ENCODE measurements at regions not wholly inside any gene's neighbourhood (a gene's known extent, or its start where the extent isn't known, plus 50 kb on each side); places are given as distances from the start of the nearest gene placed in this dataset.

GRCh38 chr13:23953860-23954512, 56.7 kb upstream of the C1QTNF9B start:
- no peaks in the 10 kb centered on the region for H3K36me3 Mint-ChIP-seq
- no peak overlapping the region for H3K4me3 Mint-ChIP-seq
- no peaks in the 10 kb centered on the region for H3K9me3 Mint-ChIP-seq
- H3K27me3 Mint-ChIP-seq (ENCODE audit: low read depth) = peaks cover 10% of the 10 kb centered on the region
- no peak overlapping the region for H3K27ac Mint-ChIP-seq
- no peak for DNase-seq (ENCODE audit: low spot score in 2 of 2, unreplicated experiment in 2 of 2)
- peaks cover 16% of the 10 kb centered on the region for H3K4me1 Mint-ChIP-seq
- no peak for TF ChIP-seq CTCF (IDR thresholded peaks at IDR 0.05; ENCODE audit: unreplicated experiment)

- no peaks in the 10 kb centered on the region for H3K9me3 Mint-ChIP-seq
- DNase-seq (ENCODE audit: low spot score in 2 of 2, unreplicated experiment in 2 of 2) = no peak
- no peak overlapping the region for H3K4me3 Mint-ChIP-seq
- no peak overlapping the region for H3K27ac Mint-ChIP-seq
- peaks cover 10% of the 10 kb centered on the region for H3K27me3 Mint-ChIP-seq (ENCODE audit: low read depth)
- H3K4me1 Mint-ChIP-seq = peaks cover 22% of the 10 kb centered on the region
- no peaks in the 10 kb centered on the region for H3K36me3 Mint-ChIP-seq
- no peak for TF ChIP-seq CTCF (IDR thresholded peaks at IDR 0.05; ENCODE audit: unreplicated experiment)
Observed at GRCh38 chr13:23955064-23955463, 57.8 kb upstream of the C1QTNF9B start.

- no peak for TF ChIP-seq CTCF (IDR thresholded peaks at IDR 0.05; ENCODE audit: unreplicated experiment)
- Mint-ChIP-seq H3K4me3 (no peak overlapping the region), H3K27me3 (ENCODE audit: low read depth) (peaks cover 10% of the 10 kb centered on the region), H3K4me1 (peaks cover 25% of the 10 kb centered on the region), H3K9me3 (no peaks in the 10 kb centered on the region), H3K27ac (no peak overlapping the region), H3K36me3 (no peaks in the 10 kb centered on the region)
- DNase-seq (ENCODE audit: low spot score in 2 of 2, unreplicated experiment in 2 of 2) = no peak
Observed at GRCh38 chr13:23956106-23956505, 58.8 kb upstream of the C1QTNF9B start.

- no peak overlapping the region for H3K4me3 Mint-ChIP-seq
- H3K27me3 Mint-ChIP-seq (ENCODE audit: low read depth) = peaks cover 10% of the 10 kb centered on the region
- H3K36me3 Mint-ChIP-seq = no peaks in the 10 kb centered on the region
- TF ChIP-seq CTCF (IDR thresholded peaks at IDR 0.05; ENCODE audit: unreplicated experiment) = no peak
- H3K4me1 Mint-ChIP-seq = peaks cover 25% of the 10 kb centered on the region
- H3K9me3 Mint-ChIP-seq = no peaks in the 10 kb centered on the region
- no peak for DNase-seq (ENCODE audit: low spot score in 2 of 2, unreplicated experiment in 2 of 2)
- H3K27ac Mint-ChIP-seq = no peak overlapping the region
Observed at GRCh38 chr13:23957981-23958380, 60.7 kb upstream of the C1QTNF9B start.

- Mint-ChIP-seq H3K27me3 (ENCODE audit: low read depth) (peaks cover 10% of the 10 kb centered on the region), H3K4me3 (no peak overlapping the region), H3K4me1 (peaks cover 25% of the 10 kb centered on the region), H3K9me3 (no peaks in the 10 kb centered on the region), H3K27ac (no peak overlapping the region), H3K36me3 (no peaks in the 10 kb centered on the region)
- no peak for DNase-seq (ENCODE audit: low spot score in 2 of 2, unreplicated experiment in 2 of 2)
- no peak for TF ChIP-seq CTCF (IDR thresholded peaks at IDR 0.05; ENCODE audit: unreplicated experiment)
Observed at GRCh38 chr13:23959231-23959862, 62.0 kb upstream of the C1QTNF9B start.
